HG03575 (cell line): ENCODE measurements at regions not wholly inside any gene's neighbourhood (a gene's known extent, or its start where the extent isn't known, plus 50 kb on each side); places are given as distances from the start of the nearest gene placed in this dataset.

Experiments used
- ATAC-seq: cut with Tn5 transposase; IDR thresholded peaks from one replicate; pipeline ENCODE4 v1.9.1; 2021; ENCODE audit not compliant: unreplicated experiment, insufficient number of reproducible peaks, low FRiP score; ENCODE audit errors: extremely low read depth

- no peak for ATAC-seq
Measured at GRCh38 chr11:109086931-109087330, 335.1 kb upstream of the C11orf87 start.

- ATAC-seq: no peak
Measured at GRCh38 chr11:109088086-109088485, 333.9 kb upstream of the C11orf87 start.

DNA sequence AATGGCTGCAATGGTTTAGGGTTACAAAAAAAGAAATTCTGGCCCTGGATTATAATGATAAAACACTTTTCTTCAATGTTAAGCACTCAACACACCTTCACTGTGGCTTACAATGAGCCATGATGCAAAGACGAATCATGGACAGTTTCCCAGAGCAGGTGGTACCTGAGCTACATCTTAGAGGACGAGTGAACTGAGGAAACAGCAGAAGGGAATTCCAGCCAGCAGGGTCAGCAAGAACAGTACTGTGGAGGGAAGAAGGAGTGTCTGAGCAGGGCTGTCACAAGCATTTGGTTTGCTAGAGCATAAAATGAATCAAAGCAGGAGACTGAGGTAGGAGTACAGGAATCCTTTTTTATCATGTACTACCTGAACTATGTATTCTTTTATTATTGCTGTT, 332.8 kb upstream of the C11orf87 start:
- ATAC-seq: no peak

- ATAC-seq: no peak
Measured at GRCh38 chr11:109093354-109093753, 328.6 kb upstream of the C11orf87 start.

- ATAC-seq: no peak
Measured at GRCh38 chr11:109096266-109096665, 325.7 kb upstream of the C11orf87 start.

DNA sequence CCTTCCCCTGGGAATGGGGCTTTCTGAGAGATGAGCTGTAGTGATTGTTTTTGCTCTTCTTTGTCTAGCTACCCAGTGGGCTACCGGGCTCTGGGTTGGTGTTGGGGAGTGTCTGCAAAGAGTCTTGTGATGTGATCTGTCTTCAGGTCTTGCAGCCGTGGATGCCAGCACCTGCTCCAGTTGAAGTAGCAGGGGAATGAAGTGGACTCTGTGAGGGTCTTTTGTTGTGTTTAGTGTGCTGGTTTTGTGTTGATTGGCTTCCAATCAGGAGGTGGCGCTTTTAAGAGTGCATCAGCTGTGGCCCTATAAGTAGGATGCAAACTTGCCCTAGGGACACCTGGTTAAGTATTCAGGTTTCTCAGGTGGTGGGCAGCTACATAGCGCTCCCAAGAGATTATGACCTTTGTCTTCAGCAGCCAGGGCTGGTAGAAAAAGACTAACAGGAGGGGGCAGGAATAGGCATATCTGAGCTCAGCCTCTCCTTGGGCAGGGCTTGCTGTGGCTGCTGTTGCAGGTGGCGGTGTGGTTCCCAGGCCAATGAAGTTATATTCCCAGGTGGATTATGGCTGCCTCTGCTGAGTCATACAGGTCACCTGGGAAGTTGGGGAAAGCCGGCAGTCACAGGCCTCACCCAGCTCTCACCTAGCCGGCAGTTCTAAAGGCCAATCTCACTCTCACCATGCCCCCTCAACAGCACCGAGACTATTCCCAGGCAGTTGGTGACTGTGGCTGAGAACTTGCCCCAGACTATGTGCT, 315.7 kb upstream of the C11orf87 start:
- no peak for ATAC-seq

GRCh38 chr11:109109150-109109549, 312.8 kb upstream of the C11orf87 start:
- ATAC-seq: no peak

DNA sequence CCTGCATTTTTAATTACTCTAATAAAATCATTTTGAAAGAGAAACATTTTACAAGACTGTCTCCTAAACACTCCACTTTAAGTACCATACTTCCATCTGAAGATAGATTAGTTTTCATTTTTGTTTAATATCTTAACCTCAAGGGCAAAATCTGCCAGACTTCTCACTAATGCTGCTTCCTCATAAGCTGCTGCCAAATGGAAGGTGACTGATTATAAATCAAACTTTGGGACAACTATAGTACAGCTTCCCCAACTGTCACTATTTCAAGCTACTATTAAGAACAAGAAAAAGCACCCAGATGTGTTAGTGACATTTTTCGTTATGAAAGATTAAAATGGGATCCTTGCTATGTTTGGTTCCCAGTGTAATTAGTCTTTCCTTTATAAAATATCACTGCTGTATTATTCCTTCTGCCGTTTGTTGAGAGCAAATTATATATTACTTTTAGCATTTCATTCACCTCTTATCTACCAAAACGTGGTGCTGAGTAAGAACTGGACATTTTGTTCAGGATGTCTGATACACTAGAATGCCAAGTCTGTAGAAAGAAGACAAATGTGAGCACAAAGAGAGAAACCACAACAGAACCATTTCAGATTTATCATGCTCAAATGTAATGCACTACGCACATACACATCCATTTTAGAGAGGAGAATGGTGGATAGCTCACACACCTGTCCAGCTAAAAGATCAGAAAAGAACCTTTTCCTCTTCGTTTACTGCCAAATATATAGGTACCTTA, 312.2 kb upstream of the C11orf87 start:
- ATAC-seq: no peak

DNA sequence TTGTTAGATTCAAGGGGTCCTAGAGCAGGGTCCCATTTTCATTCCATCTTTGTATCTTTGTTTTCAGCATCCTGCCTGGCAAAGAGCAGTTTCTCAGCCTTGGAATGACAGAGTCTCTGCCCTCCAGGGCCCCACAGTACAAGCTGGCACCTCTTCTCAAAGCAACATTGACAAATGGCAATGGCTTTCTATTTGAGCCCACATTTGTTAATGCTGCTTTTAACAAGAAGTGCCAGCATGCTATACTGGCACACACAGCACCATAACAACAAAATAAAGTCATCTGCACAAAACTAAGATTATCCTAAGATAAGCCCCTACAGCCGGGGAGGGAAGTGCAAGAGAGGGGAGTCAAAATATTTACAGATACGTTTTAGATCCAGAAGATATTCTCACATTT, 309.7 kb upstream of the C11orf87 start:
- ATAC-seq: no peak

- ATAC-seq: no peak
Measured at GRCh38 chr11:109112821-109113280, 309.1 kb upstream of the C11orf87 start.

DNA sequence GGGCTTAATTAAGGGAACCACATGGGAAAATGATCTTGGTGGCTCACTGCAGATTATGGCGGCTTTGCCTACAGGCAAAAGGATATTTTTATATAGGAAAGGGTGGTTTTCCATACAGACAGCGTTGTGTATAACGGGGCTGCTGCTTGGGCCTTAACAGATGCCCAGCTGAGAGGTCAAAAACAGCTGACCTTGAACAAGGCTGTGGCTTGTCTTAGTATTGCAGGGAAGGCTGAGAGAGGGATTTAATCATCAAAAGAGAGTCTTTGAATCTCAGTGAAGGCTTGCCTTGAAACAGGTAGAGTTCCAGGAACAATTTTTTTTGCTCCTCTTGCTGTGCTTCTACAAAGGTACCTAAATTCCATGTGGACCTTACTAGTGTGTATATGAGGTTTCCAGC, 301.6 kb upstream of the C11orf87 start:
- no peak for ATAC-seq

DNA sequence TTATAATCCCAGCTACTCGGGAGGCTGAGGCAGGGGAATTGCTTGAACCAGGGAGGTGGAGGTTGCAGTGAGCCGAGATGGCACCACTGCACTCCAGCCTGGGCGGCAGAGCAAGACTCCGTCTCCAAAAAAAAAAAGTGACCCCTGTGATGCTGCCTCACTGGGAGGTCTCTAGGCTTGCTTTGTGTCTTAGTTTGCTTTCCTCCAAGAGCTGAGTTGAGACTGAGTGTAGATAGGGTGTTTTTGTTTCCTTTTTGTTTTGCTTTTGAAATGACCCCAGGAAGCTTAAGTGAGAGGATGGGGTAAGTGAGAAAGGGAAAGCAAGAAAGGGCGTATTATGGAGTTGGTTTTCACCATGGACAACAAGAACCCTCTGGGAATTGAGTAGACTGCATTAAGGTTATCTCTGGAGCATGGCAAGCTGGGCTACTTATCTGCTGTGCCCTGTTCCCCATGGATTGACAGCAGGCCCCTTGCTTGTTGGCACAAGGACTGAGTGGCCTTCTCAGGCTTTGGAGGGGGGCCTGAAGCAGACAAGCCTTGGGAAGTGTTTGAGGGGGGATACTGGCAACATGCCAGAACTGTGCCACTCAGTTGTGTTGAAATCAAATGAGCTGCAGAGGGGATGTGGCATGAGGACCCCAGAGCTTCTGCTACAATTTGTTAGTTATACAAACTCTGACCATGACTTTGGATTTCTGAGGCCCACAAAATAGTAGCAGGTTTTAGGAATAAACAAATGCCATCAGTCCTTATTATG, 300.6 kb upstream of the C11orf87 start:
- no peak for ATAC-seq

GRCh38 chr11:109123816-109124787, 297.9 kb upstream of the C11orf87 start:
- ATAC-seq: no peak

DNA sequence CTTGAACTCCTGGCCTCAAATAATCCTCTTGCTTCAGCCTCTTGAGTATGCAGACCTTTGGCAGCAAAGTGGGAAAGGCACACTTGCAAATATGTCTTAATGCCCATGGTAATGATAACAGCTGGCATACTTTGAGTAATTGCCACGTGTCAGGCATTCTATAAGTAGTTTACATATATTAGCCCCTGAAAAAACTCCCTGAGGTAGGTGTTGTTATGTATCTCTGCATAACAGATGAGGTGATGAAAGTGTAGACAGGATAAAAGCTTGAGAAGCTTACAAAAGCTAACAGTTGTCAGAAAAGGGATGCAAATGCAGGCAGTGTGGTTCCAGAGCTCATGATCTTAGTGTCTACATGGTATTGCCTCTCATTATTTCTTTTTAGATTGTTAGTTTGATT, 291.1 kb upstream of the C11orf87 start:
- no peak for ATAC-seq

- no peak for ATAC-seq
Measured at GRCh38 chr11:109132539-109132938, 289.5 kb upstream of the C11orf87 start.

- ATAC-seq: no peak
Measured at GRCh38 chr11:109133159-109133558, 288.8 kb upstream of the C11orf87 start.

DNA sequence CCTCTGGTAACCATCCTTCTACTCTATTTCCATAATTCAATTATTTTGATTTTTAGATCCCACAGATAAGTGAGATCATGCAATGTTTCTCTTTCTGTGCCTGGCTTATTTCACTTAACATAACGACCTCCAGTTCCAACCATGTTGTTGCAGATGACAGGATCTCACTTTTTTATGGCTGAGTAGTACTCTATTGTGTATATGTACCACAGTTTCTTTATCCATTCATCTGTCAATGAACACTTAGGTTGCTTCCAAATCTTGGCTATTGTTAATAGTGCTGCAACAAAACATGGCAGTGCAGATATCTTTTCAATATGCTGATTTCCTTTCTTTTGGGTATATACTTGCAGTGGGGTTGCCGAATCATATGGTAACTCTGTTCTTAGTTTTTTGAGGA, 286.4 kb upstream of the C11orf87 start:
- ATAC-seq: no peak

- ATAC-seq: no peak
Measured at GRCh38 chr11:109138196-109138595, 283.8 kb upstream of the C11orf87 start.

DNA sequence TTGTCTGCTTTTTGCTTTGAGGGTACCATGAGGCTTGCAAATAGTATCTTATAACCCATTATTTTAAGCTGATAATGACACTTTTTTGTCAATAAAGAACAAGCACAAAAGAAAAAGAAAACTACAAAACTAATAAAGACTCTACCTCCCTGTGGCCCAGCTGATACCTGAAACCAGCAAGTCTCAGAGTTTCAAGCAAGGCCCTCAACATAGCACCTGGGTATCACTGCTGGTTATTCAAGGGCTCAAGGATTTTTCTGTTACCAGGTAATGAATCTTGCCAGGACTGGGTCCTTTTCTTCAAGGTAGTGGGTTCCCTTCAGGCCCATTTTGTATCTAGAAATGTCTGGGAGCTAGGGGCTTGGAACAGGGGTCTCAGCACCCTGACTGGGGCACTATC, 281.6 kb upstream of the C11orf87 start:
- no peak for ATAC-seq
